A673 (cell line): ENCODE measurements at regions not wholly inside any gene's neighbourhood (a gene's known extent, or its start where the extent isn't known, plus 50 kb on each side); places are given as distances from the start of the nearest gene placed in this dataset.

Experiments
- BruUV-seq: library from RNA; stranded (reverse); fragments of 400-500 nt; replicated peaks from 2 replicates; lab custom pipeline; 2021; lab: Mats Ljungman, UMichigan
- CTCF ChIA-PET: fragments of 300-600 bp; sonication (Branson Sonifier 250); formaldehyde crosslinking; loops from one replicate; lab custom pipeline; 2022; ENCODE audit warnings: antibody characterized with exemption; lab: Charles Lee
- POLR2A ChIA-PET: fragments of 300-600 bp; sonication (Branson Sonifier 250); formaldehyde crosslinking; loops from one replicate; lab custom pipeline; 2022; ENCODE audit warnings: antibody characterized with exemption; ENCODE audit not compliant: low non-redundant PET; lab: Charles Lee
- DNase-seq: peaks from one replicate; pipeline ENCODE4 v3.0.0-alpha.2; 2015; ENCODE audit warnings: low spot score
- H3K27ac ChIP-seq: fragments of 200-600 bp; sonication (generic); 2 replicates; pipeline ENCODE4 v1.5.1; 2016; ENCODE audit warnings: mixed run types, low read depth, mild to moderate bottlenecking, mixed read lengths, antibody characterized with exemption, low read length; ENCODE audit not compliant: poor library complexity, severe bottlenecking
- H3K27me3 ChIP-seq: fragments of 200-600 bp; sonication (generic); replicated peaks from 2 replicates; pipeline ENCODE4 v1.6.1; 2017; ENCODE audit warnings: mixed run types, low read depth, mild to moderate bottlenecking, mixed read lengths, antibody characterized with exemption, low read length; ENCODE audit not compliant: insufficient read depth, poor library complexity
- H3K36me3 ChIP-seq: fragments of 200-600 bp; sonication (generic); 2 replicates; pipeline ENCODE4 v1.6.1; 2016; ENCODE audit warnings: mixed run types, mild to moderate bottlenecking, mixed read lengths, antibody characterized with exemption, low read length; ENCODE audit not compliant: insufficient read depth, poor library complexity, severe bottlenecking
- H3K4me1 ChIP-seq: fragments of 200-600 bp; sonication (generic); 2 replicates; pipeline ENCODE4 v1.6.1; 2017; ENCODE audit warnings: mixed run types, mild to moderate bottlenecking, mixed read lengths, antibody characterized with exemption, low read length; ENCODE audit not compliant: insufficient read depth, poor library complexity, severe bottlenecking
- H3K4me3 ChIP-seq: fragments of 200-600 bp; sonication (generic); 2 replicates; pipeline ENCODE4 v1.5.1; 2016; ENCODE audit warnings: low read depth, mixed run types, mild to moderate bottlenecking, mixed read lengths, low read length; ENCODE audit not compliant: poor library complexity, severe bottlenecking
- H3K9me3 ChIP-seq: fragments of 200-600 bp; sonication (generic); 2 replicates; pipeline ENCODE4 v1.6.1; 2016; ENCODE audit warnings: mixed run types, low read depth, mild to moderate bottlenecking, mixed read lengths, antibody characterized with exemption, low read length; ENCODE audit not compliant: poor library complexity, severe bottlenecking
- EZH2 ChIP-seq: fragments of 200-600 bp; sonication (generic); IDR thresholded peaks from 2 replicates; pipeline ENCODE4 v1.6.1; 2017; ENCODE audit warnings: borderline replicate concordance, low read depth, mild to moderate bottlenecking, mixed read lengths, antibody characterized with exemption, low read length; ENCODE audit not compliant: poor library complexity, severe bottlenecking
- intact Hi-C: fragments of 100-400 bp; cut with micrococcal nuclease; formaldehyde crosslinking; loops from one replicate; pipeline ENCODE4 v1.10.0; 2022; ENCODE audit not compliant: unreplicated experiment
- TF ChIP-seq, protein P1 (sequence below): fragments of 300-800, 200-600 bp; sonication (generic); conservative IDR thresholded peaks from 2 replicates; pipeline ENCODE4 v1.5.1; 2017; ENCODE audit warnings: low read depth, mild to moderate bottlenecking, antibody characterized with exemption, low read length, moderate library complexity, mixed read lengths

DNA sequence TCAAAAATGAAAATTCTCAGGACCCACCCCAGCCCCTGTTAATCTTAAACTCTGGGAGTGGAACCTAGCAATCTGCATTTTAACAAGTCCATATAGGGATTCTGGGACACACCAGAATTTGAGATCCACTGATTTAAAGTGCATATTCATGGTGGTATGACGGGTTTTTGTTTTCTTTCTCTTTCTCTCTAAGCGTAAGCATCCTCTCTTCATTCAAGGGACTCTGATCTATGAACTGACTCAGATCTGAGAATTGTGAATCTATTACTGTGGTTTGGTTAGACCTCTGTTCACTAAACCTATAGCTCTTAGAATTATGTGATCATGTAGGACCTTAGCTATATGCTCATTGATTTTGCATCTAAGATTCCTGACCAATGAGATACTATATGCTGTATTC, 565.2 kb downstream of the CCDC171 start:
- Histone ChIP-seq H3K36me3 (no peaks in the 10 kb centered on the region), H3K27ac (no peak overlapping the region), H3K9me3 (no peaks in the 10 kb centered on the region), H3K4me1 (peaks cover 6% of the 10 kb centered on the region), H3K4me3 (no peak overlapping the region), H3K27me3 (no peaks in the 10 kb centered on the region)
- TF ChIP-seq EZH2, result no peak
- TF ChIP-seq, protein P1, sequence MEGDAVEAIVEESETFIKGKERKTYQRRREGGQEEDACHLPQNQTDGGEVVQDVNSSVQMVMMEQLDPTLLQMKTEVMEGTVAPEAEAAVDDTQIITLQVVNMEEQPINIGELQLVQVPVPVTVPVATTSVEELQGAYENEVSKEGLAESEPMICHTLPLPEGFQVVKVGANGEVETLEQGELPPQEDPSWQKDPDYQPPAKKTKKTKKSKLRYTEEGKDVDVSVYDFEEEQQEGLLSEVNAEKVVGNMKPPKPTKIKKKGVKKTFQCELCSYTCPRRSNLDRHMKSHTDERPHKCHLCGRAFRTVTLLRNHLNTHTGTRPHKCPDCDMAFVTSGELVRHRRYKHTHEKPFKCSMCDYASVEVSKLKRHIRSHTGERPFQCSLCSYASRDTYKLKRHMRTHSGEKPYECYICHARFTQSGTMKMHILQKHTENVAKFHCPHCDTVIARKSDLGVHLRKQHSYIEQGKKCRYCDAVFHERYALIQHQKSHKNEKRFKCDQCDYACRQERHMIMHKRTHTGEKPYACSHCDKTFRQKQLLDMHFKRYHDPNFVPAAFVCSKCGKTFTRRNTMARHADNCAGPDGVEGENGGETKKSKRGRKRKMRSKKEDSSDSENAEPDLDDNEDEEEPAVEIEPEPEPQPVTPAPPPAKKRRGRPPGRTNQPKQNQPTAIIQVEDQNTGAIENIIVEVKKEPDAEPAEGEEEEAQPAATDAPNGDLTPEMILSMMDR, result no peak
- intact Hi-C loops, result no loop called here
- ChIA-PET POLR2A (interaction anchor here (0.6 kb wide), 1 partner anchor 231 kb away, joined by 4 read pairs; no protein-coding TSS in a partner anchor), CTCF (no interaction called here)
- BruUV-seq, result no TSS peak
- DNase-seq, result no peak

DNA sequence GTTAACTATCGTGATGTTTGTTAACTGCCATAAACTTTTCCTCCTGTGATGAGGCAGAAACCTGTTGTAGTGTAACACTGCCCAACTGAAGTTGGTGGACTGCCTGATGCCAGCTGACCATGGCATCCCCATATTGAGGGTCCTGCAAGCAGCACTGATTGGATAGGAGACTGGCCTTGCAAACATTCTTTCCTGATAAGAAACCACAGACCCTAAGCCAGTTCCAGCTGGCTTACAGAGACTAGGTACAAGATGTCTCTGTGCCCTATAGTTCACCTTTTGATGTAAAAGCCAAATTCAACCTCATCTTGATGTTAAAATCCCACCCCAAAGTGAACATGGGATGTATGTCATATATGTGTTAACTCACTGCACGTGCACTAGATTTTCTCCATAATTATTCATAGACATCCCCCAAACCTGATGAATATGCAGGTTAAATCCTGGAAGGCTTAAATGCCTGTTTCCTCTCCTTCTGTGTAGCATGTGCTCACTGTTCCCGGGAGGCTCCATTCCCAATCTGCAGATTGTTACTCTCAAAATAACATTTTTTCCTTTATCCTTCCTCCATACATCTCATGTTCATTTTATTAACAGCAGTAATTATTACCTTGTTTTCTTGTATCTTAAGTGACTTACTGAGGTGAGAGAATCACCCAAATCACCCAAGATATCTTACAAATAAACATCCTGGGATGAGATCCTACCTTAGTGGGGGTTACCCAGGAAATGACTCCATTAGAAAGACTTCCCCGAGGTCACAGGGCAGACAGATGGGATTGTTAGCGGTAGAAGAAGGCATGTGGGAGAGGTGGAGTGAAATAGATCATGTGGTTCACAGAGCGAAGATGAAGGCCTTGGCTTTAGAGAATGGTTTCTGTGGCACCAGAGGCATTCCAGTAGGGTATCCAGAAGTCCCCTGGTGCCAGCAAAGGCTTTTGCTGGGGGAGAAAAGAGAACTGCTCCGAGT, 566.7 kb downstream of the CCDC171 start:
- H3K27me3 ChIP-seq, result no peaks in the 10 kb centered on the region
- no peak overlapping the region for H3K4me3 ChIP-seq
- no peak for DNase-seq
- no peak overlapping the region for H3K27ac ChIP-seq
- POLR2A ChIA-PET, result no interaction called here
- H3K4me1 ChIP-seq, result peaks cover 6% of the 10 kb centered on the region
- intact Hi-C loops, result no loop called here
- no peak for TF ChIP-seq EZH2
- TF ChIP-seq, protein P1, result no peak
- H3K36me3 ChIP-seq, result no peaks in the 10 kb centered on the region
- CTCF ChIA-PET, result no interaction called here
- no TSS peak for BruUV-seq
- no peaks in the 10 kb centered on the region for H3K9me3 ChIP-seq

DNA sequence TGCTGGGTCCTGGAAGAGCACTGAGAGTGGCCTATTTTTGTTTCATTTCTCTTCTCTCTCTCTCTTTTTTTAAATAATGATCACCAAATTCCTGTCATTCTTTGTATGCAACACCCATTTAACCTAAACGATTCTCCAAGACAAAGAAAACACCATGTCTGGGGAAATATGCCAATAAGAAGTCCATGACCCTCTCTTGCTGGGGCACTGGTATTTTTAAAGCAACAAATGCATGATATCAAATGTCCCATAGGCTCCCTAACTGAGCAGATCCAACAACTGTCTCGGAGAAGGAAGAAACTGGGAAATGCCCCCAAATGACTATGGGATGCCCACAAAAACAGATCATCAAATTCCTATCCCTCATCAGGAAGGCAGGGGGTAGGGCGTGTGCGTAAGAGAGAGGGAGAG, 567.4 kb downstream of the CCDC171 start:
- BruUV-seq, result no TSS peak
- H3K36me3 ChIP-seq, result no peaks in the 10 kb centered on the region
- DNase-seq, result no peak
- no peaks in the 10 kb centered on the region for H3K9me3 ChIP-seq
- no peaks in the 10 kb centered on the region for H3K27me3 ChIP-seq
- intact Hi-C loops, result no loop called here
- H3K4me1 ChIP-seq, result peaks cover 6% of the 10 kb centered on the region
- ChIA-PET CTCF (no interaction called here), POLR2A (no interaction called here)
- no peak overlapping the region for H3K4me3 ChIP-seq
- TF ChIP-seq EZH2, result no peak
- TF ChIP-seq, protein P1, result no peak
- H3K27ac ChIP-seq, result no peak overlapping the region
